ENCODE measurements at regions not wholly inside any gene's neighbourhood (a gene's known extent, or its start where the extent isn't known, plus 50 kb on each side); places are given as distances from the start of the nearest gene placed in this dataset.

- no peak for TF ChIP-seq CTCF (IDR thresholded peaks at IDR 0.05)
Observed at GRCh38 chrX:40320819-40321218, 223.1 kb upstream of the BCOR start.

- no peak for TF ChIP-seq CTCF (IDR thresholded peaks at IDR 0.05)
Observed at GRCh38 chrX:40318801-40319200, 221.0 kb upstream of the BCOR start.

GRCh38 chrX:40318076-40318475 is 220.3 kb upstream of the BCOR start:
- no peak for TF ChIP-seq CTCF (IDR thresholded peaks at IDR 0.05)

GRCh38 chrX:40316502-40316901 is 218.7 kb upstream of the BCOR start:
- no peak for TF ChIP-seq CTCF (IDR thresholded peaks at IDR 0.05)

- TF ChIP-seq CTCF (IDR thresholded peaks at IDR 0.05), result no peak
Observed at GRCh38 chrX:40314070-40314469, 216.3 kb upstream of the BCOR start.

GRCh38 chrX:40313269-40313668 is 215.5 kb upstream of the BCOR start:
- no peak for TF ChIP-seq CTCF (IDR thresholded peaks at IDR 0.05)

- no peak for TF ChIP-seq CTCF (IDR thresholded peaks at IDR 0.05)
Observed at GRCh38 chrX:40310447-40310846, 212.7 kb upstream of the BCOR start.

- no peak for TF ChIP-seq CTCF (IDR thresholded peaks at IDR 0.05)
Observed at GRCh38 chrX:40310016-40310415, 212.3 kb upstream of the BCOR start.

Measured in LNCAP (cell line).